Endometrium (tissue), 2 donors: ENCODE measurements at regions not wholly inside any gene's neighbourhood (a gene's known extent, or its start where the extent isn't known, plus 50 kb on each side); places are given as distances from the start of the nearest gene placed in this dataset.
"Not testable (repeated sequence)": the region's sequence is repeated elsewhere in the genome, so short reads cannot be mapped to it uniquely, and the experiment has no call there.

Experiments used
- FAIRE-seq: peaks from 2 replicates; lab custom pipeline; 2012; peaks lifted over from hg19 to GRCh38; lab: Jason Lieb, UNC
- donor health status: control.
- donor health status: control.

DNA sequence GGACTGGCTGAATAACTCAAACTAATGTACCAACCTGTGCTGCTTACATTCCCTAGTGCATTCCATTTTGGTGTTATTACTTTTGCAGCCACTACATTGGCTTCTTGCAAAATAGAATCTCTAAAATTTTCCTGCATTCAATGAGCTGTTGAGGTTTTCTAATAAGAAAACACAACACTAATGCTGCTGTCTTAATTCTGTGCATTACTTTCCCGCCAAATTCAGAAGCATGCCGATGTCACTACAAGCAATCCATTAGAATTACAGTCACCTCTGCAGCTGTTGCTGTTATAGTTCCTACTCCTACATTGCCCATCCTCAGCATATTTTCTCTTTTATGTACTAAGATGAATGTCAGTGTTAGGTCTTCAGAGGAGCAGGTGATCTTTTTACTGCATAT lies 359.5 kb downstream of the HACE1 start:
- FAIRE-seq, result no peak

DNA sequence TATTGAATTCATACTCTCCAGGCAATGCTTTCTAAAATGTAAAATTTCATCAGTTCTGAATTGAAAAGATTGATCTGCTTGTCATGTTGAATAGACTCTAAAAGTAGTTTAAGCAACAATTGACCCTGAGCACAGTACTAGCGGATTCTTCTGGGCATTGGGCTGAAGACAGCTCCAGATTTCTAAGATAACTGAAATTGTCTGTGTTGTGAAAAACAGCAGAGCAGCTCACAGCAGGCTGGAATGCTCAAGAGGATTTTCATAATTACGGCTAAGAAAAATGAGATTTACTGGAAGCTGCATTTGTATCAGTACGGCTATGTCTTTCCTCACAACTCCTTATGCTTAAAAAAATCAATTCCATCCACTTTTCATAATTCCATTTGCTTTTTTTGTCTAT lies 373.7 kb downstream of the HACE1 start:
- FAIRE-seq, result no peak

DNA sequence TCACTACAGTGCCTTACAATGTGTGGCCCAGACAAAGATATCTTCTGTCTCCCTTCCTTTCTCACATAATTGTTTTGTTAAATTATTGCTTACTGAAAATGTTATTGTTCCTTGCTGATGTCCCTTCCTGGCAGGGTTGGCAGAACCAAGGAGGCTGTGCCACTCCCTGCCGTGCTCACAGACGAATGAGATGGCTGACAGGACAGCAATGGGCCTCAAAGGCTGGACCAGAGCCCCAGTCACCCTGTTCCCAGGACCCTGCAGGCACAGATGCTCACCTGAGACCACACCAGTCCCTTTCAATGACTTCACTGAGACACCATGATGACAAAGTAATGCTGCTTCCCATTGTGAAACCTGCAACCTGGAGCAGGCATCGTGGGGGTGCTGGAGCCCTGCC lies 375.1 kb downstream of the HACE1 start:
- no peak for FAIRE-seq

DNA sequence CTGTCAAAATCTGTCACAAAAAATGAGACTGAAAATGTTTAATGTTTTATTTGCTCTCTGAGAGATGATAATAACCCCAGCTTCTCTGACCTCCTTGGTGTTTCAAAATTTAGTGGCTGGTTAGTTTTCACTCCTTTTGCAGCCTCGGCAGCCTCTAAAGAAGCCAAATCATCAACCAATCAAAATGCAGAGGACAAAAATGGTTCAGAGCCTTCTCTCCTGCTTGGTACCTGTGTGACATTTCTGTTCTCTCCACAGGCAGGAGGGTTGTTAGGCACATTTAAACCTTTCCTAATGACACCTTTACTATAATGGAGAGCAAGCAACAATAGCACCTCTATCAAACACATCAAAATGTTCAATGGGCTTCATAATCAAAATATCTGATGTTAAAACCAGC lies 375.5 kb downstream of the HACE1 start:
- FAIRE-seq, result no peak

DNA sequence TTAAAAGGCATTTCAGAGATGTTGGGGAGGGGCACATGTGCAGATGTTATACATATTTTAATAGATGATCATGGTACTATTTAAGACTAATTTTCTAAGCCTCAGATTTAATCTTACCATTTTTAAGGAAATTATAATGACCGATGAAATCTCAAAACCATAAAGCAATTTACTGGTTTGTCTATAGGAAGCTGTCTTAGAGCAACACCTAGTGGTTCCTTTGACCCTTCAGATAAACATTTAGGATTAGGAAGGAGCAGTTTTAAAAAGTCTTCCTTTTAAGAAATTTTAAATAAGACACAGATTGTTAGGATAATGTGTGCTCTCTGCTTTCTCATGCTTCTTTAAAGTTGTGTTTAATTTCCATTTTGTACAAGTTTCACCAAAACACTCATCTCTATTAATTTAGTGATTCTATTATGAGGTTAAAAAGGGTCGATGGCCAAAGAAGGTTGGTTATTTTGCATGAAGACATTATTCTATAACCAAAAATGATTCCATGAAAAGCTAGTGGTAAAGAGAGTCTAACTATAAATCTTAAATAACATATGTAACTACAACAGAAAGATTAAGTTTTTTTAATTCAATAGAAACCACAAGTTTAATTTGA lies 376.4 kb downstream of the HACE1 start:
- FAIRE-seq, result no peak

DNA sequence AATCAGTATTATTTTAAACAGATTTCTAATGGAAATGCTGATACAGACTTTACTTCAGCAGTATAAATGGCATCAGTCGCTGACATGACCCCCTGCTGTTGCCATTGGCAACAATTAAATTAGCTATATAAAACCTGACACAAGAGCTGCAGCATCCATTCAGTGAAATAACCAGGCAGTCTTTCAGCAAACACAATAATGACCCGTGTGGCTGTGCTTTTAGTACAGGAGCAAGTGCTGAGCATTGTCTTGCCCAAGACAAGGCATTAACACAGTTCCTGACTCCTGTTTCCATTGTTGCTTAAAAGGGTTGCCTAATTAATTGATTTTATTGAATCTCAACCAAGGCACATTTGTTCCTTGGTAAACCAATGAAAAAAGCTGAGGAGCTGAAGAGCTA lies 382.1 kb downstream of the HACE1 start:
- FAIRE-seq, result no peak

DNA sequence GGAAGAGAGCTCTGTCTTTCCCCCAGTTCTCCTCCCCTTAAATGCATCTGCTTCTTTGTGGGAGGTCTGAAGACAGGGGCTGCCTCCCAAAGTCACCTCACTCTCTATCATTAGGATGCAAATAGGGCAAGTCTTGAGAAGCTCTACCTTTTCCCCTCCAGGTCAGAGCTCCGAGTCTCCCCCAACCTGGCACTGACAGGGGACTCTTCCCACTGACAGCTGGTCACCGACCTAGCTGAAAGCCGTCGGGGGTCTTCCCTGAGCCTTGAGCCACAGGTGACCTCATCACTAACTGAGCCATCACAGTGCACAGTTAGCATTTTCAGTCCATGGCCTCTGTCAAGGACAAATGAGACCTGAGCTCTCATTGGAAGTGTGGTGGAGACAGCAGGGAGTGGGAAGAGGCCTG lies 386.7 kb downstream of the HACE1 start:
- no peak for FAIRE-seq

DNA sequence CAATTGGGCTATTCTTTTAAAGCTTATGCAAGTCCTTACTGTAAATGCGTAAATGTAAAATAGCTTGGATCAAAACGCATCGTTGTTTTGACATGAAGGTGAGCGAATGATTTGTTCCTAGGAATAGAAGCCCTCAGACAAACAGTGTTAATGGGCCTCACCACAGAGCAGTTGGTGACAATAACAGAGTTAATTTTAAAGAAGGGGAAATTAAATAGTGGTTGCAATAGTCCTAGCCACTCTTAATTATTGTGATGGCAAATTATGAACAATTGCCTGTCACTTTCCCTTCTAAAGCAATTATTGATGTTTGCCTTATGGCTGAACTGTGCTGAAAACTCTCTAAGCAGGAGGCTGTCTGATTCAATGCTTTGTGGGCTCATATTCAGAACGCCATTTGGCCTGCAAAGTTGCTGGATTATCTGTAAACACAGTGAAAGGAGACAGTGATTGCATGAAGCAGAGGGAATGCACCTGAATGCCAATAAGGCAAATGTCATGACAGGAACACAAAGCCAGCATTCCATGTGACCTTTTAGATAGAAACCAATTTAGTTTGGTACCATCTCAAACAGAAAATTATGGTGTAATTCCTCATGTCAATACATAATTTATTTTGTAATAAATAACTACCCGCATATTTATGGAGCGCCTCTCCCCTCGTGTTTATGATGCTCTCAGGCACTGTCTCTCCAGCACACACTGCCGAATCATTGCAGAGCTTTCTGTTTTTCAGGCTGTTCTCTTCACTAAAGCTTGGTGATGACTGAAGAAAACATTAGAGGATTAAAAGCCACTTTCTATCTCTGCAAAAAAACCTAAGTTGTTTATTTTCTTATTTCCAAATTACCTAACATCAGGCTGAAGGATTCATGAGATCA lies 387.5 kb downstream of the HACE1 start:
- FAIRE-seq, result no peak

DNA sequence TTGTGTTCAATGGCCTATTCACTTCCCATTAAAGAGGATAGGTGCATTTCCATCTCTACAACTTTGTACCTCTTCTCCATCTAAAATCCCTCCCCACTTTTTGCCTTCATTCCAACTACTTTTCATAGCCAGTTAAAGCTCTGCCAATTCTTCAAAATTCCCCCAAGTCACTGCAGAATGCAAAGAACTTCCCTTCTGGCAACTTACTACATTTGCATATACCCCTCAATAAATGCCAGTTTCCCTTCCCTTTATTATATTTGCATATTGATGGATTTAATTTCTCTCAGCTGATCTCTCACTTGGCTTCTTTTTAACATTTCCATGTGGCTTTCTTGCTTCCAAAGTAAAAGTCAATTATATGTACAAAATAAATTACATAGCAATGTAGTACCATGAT lies 393.4 kb downstream of the HACE1 start:
- no peak for FAIRE-seq

DNA sequence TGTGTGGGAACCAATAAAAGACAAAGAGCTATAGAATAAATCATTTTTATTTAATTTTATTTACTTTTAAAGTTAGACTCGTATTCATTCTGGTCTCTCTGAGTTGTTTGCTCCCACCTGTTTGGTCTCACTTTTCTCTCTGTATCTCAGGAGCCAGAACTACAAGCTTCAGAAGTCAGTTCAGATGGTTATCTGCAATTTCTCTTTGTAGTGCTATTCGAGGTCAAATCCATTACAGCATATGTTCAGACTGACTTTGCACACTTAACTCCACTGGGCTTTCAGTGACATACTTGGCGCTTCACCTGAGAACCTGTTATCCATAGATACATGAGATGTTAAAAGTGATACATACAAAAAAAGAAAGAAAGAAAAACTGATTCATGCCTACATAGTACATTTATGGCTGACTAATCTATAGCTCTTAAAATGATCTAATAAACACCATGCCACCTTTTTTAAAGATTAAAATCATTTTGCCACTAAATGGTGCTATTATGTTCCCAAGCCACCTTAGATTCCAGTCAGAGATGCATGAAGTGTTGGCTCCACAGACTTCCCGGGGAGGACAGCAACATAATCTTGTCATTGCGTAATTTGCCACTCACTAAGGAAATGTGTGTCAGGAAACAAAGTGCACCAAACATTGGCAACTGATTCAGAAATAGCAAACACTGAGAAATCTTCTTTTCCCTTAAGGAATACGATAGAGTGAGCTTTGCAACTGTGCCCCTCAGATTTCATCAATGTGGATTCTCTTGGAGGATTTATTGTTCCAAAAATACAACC lies 396.7 kb downstream of the HACE1 start:
- FAIRE-seq, result peak; percentile 4

DNA sequence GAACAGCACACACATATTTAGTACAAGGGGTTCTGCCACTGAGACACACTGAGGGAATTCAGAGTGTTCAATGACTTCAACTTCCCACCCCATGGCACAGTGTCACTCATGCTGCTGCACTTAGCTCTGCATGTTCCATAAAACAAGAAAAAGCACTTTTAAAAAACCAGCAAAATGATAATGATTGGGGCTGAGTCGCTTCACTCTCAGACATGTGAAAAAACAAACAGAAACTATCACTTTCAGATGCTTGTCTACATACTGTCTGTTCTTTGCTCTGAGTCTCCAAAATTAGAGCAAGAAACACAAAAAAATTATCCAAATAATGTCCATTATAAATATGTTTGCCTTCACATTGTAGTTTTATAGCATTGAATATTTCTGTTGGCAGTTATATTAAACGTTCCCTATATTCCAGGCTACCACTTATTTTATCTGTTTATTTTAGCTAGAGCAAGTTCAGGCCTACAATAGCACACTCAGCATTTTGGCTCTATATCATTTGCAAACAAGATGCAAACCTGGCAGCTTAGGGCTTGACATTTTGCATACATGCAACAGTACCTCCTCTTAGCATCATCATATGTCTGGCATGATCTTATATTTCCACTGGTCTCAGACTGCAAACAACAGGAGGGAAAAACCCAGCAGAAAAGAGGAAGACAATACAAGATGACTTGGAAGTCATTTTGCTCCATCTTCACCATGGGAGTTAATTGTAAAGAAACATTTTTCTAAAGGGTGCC lies 398.8 kb downstream of the HACE1 start:
- no peak for FAIRE-seq

DNA sequence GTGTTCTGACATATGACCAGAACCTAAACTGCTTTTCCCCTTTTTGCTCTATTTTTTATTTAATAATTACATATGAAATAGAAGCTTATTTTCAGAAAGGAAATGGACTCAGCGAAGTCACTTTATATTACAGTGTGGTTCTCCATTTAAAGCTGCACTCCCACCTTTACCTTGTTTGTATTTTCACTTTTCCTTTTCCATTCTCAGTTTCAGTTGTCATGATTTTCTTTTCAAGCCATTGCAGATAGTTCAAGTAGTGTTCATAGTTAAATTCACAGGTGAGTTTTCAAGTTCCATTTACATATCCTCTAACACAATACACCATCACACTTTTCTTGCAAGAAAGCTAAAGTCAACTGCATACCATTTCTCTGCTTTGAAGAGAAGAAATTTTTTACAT lies 400.2 kb downstream of the HACE1 start:
- no peak for FAIRE-seq

DNA sequence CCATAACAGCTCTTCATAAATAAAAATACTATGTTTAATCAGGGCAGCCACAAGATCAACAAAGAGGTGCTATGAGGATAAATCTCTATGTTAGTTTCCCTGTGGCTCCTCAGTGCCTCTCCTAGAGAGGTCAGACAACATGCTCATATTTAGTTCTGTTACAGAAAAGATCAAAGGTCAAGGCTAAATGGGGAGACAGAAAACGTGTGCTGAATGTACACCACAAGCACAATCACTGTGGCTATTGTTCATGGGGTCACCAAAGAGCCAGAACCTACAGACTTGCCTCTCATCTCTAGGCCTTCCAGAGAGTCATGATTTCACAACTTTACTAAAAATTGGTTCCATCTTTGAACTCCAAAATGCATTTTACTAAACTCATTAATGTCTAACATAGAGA lies 409.8 kb downstream of the HACE1 start:
- FAIRE-seq, result no peak

DNA sequence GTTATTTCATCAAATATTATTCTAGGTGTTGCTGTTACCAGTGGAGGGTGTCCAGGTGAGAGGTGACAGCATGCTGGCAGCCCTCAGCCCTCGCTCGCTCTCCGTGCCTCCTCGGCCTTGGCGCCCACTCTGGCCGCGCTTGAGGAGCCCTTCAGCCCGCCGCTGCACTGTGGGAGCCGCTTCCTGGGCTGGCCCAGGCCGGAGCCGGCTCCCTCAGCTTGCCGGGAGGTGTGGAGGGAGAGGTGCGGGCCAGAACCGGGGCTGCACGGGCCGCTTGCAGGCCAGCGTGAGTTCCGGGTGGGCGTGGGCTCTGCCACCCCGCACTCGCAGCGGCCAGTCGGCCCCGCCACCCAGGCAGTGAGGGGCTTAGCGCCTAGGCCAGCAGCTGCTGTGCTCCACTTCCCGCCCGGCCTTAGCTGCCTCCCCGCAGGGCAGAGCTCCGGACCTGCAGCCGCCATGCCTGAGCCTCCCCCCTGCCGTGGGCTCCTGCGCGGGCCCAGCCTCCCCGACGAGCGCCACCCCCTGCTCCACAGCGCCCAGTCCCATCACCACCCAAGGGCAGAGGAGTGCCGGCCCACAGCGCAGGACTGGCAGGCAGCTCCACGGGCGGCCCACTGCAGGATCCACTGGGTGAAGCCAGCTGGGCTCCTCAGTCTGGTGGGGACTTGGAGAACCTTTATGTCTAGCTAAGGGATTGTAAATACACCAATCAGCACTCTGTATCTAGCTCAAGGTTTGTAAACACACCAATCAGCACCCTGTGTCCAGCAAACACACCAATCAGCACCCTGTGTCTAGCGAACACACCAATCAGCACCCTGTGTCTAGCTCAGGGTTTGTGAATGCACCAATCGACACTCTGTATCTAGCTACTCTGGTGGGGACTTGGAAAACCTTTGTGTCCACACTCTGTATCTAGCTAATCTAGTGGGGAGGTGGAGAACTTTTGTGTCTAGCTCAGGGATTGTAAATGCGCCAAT lies 413.3 kb downstream of the HACE1 start:
- not testable (repeated sequence) for FAIRE-seq

DNA sequence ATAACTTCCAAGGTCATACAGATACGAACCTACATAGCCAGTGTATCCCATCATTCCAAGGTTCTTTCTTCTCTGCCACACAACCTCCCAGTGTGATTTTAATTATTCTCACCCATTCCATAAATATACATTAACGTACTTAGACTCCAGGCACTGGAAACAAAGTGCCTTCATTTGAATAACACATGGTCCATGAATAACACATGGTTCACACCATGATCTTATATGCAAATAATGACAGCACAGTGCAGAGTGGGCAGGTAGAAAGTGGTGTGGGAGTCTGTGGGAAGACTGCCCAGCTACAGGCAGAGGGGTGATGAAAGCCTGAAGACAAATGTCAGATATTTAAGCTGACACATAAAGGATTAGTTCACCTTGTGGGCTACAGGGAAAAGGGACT lies 425.2 kb downstream of the HACE1 start:
- no peak for FAIRE-seq

DNA sequence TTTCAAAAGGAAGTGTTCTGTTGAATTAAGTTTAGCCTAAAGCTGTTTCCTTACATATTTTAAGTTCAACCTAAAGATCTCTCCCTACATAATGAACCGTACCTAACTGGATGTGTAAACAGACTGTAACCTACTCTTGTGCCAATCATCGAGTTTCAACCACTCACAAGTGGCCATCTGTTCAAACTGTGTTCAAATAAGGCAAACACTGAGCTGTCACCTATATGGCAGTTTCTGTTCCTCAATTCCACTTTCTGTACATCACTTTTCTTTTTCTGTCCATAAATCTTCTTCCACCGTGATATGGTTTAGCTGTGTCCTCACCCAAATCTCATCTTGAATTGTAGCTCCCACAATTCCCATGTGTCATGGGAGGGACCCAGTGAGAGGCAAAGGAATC lies 428.6 kb downstream of the HACE1 start:
- FAIRE-seq, result no peak

DNA sequence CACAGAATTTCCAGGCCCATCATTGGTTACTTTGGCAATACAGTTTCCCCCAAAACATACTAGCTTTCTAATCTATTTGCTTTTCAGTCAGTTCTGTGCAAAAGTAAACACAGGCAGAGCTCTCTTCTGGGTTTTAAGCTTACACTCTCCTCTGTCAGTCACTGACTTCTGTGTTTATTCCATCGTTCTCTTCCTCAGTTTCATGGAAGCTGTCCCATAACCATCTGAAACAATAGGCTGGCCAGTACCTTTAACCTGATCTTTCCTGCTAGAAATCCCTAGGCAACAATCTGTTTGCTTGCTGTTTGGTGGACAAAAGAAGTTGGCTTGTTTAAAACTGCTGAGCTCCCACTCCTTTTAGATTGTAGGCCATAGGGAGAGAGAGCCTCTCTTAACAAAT lies 431.5 kb downstream of the HACE1 start:
- FAIRE-seq, result no peak

DNA sequence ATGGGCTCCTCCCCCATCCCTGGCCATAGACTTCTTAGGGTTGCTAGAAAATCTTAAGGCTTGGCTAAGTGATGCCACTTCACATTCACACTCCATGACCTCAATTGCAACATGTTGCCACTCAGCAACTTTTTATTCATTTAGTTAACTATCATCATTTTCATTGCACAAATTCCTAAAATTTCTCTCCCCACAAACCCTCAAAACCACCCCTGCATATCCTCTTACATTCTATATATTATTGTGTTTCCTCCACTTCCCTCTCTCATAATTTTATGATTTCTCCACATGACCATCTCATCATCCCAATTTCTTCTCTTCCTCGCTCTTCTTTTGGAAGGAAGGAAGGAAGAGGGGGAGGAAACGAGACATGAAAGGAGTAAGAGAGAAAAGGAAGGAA lies 436.0 kb downstream of the HACE1 start:
- no peak for FAIRE-seq

DNA sequence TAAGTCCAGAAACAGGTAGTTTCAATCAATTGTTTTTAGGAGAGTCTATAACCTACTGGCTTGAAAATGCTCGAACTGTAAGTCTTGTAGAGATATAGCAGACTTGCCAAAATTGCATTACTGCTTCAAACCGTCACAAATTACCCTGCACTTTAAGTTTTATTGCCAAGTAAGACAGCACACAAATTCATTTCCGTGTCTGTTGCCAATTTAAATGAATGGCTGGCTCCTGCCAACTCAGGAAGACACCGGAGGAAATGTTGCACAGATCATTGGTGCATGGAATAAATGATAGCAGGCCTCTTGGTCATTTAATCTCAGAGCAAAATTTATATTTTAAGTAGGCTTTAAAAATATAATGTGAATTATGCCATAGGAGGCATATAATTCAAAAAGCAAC lies 438.1 kb downstream of the HACE1 start:
- FAIRE-seq, result no peak

DNA sequence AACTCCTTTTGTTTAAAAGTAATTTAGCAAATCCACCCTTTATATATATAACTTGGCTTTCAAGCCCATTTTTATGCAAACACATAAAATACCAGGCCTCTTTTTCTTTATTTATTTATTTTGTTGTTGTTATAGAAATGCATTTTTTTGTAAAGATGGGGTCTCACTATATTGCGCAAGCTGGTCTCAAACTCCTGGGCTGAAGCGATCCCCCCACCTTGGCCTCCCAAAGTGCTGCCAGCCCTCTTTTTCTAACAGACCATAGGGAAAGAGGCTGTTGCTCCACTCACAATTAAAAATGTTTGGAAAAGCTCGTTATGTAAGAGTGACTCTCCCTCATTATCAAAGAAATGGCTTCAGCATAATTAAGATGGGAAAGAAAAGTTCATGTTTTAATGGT lies 440.9 kb downstream of the HACE1 start:
- no peak for FAIRE-seq

DNA sequence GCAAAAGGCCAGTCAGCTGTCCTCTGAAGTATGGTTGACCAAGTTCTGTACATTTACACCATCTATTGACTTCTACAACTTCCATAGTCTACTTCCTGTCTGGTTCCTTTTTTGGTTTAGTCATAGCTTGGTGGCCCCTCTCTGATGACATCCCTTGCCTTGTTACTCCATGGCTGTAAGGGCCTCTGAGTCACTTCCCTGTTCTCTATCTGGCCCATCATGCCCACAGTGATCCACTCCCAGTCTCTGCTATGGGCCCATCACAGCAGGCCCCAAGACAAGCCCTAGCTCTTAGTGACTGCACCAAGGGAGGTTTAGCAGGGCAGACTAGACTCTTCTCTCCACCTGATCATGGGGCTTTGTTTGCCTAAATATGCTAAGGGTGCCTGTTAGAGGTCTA lies 441.6 kb downstream of the HACE1 start:
- no peak for FAIRE-seq
